Upper lobe of left lung (tissue), 6 donors: ENCODE measurements at regions not wholly inside any gene's neighbourhood (a gene's known extent, or its start where the extent isn't known, plus 50 kb on each side); places are given as distances from the start of the nearest gene placed in this dataset.
A peak's percentile ranks its signal among the peaks of the same experiment; 100 is the strongest.

Experiments
- ATAC-seq, 2 donors: fragments of 200-7000 bp; cut with Tn5 transposase; one replicate each; pipeline ENCODE4 v1.9.1; 2022; ENCODE audit warnings: mild to moderate bottlenecking in 2 of 2, moderate library complexity in 2 of 2; ENCODE audit not compliant: low FRiP score in 2 of 2
- DNase-seq, 2 donors: peaks; one replicate each; pipeline ENCODE4 v3.0.0-alpha.2; 2019 to 2020
- H3K27ac ChIP-seq, 4 donors: fragments of 200-600 bp; sonication (generic); one replicate each; pipeline ENCODE4 v1.5.1; 2016 to 2019
- H3K27me3 ChIP-seq, 4 donors: fragments of 200-600 bp; sonication (generic); one replicate each; pipeline ENCODE4 v1.5.1; 2017 to 2019
- H3K36me3 ChIP-seq, 4 donors: fragments of 200-600 bp; sonication (generic); one replicate each; pipeline ENCODE4 v1.5.1; 2016 to 2019
- H3K4me1 ChIP-seq, 4 donors: fragments of 200-600 bp; sonication (generic); one replicate each; pipeline ENCODE4 v1.5.1; 2018 to 2019
- H3K4me3 ChIP-seq, 4 donors: fragments of 200-600 bp; sonication (generic); one replicate each; pipeline ENCODE4 v1.5.1; 2017 to 2019; ENCODE audit warnings: mild to moderate bottlenecking in 2 of 4, moderate library complexity in 1 of 4
- H3K9me3 ChIP-seq, 4 donors: fragments of 200-600 bp; sonication (generic); one replicate each; pipeline ENCODE4 v1.5.1; 2018 to 2019
- CTCF ChIP-seq, 6 experiments: fragments of 450-650 bp in 4 of 6; fragments of 200-600 bp in 2 of 6; sonication (generic) in 2 of 6; IDR thresholded peaks; one replicate each; pipeline ENCODE4 v1.5.1; 2016 to 2019; ENCODE audit warnings: antibody characterized with exemption in 6 of 6
- EP300 ChIP-seq, 4 donors: sonication (generic); formaldehyde crosslinking; IDR thresholded peaks; one replicate each; pipeline ENCODE4 v1.5.1; 2017; ENCODE audit warnings: antibody characterized with exemption in 4 of 4, control low read depth in 2 of 4
- POLR2A ChIP-seq, 4 donors: fragments of 450-650 bp; IDR thresholded peaks; one replicate each; pipeline ENCODE4 v1.5.1; 2016 to 2017; ENCODE audit warnings: antibody characterized with exemption in 4 of 4, mild to moderate bottlenecking in 2 of 4
- POLR2AphosphoS5 ChIP-seq, 2 donors: sonication (generic); formaldehyde crosslinking; IDR thresholded peaks; one replicate each; pipeline ENCODE4 v1.5.1; 2017; ENCODE audit warnings: antibody characterized with exemption in 2 of 2
- WGBS, 2 donors: methylation state at CpG; one replicate each; pipeline ENCODE4 v1.1.5; 2017 to 2018; 5-methylcytosine and 5-hydroxymethylcytosine counted together
- donor health status: DM: no; HTN: no; CAD: no; lungs with moderate emphysema.
- donor health status: DM: no; HTN: yes; CAD: no; lungs with severe emphysema.

DNA sequence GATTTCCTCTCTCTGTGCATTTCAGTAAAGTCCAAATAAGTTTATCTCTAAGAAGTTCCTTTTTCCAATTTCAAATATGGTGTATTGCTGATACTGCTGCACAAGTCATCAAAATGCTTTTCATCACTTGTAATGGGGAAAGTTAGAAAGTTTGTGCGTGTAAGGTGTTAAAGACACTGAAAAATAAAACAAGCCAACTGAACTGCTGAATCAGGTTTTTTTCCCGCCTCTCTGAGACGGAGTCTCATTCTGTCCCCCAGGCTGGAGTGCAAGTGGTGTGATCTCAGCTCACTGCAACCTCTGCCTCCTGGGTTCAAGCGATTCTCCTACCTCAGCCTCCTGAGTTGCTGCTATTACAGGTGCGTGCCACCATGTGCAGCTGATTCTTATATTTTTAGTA, 400.9 kb downstream of the LRRC70 start:
- TF ChIP-seq POLR2AphosphoS5 (IDR thresholded peaks at IDR 0.05) (no peak), EP300 (IDR thresholded peaks at IDR 0.05) (no peak), CTCF (IDR thresholded peaks at IDR 0.05) (no peak), POLR2A (IDR thresholded peaks at IDR 0.05) (no peak)
- DNase-seq (no peak), ATAC-seq (no peak)
- Histone ChIP-seq H3K4me1 (no peaks in the 10 kb centered on the region), H3K27me3 (no peaks in the 10 kb centered on the region), H3K9me3 (no peaks in the 10 kb centered on the region), H3K27ac (no peak overlapping the region), H3K36me3 (no peaks in the 10 kb centered on the region), H3K4me3 (no peak overlapping the region)
- WGBS, 2 donors = 89 to 92% methylated on average over 5 of the region's 5 CpGs

DNA sequence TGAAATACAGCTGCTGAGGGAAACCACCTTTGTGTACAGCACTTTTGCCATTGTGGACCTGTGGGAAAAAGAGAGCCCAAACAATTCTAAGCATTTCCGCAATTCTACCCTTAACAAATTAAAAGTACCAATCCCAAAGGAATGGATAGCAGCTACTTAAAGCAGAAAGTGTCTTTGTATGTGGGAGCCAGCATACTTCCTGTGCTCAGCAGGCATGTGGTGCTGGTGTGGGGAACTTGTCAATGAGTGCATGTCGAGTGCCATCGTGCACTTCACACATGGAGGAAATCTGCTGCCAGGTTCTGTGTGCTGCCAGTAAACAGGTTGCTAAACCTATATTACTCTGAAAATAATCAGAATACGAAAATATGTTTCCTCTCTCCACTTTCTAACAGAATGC, 399.0 kb downstream of the LRRC70 start:
- H3K4me3 ChIP-seq = no peak overlapping the region
- H3K9me3 ChIP-seq = no peaks in the 10 kb centered on the region
- H3K27ac ChIP-seq = no peak overlapping the region
- ATAC-seq (peak in 1 of 2 donors; percentile 51), DNase-seq (peak in 1 of 2 donors; percentile 44)
- no peaks in the 10 kb centered on the region for H3K36me3 ChIP-seq
- TF ChIP-seq POLR2AphosphoS5 (IDR thresholded peaks at IDR 0.05) (no peak), EP300 (IDR thresholded peaks at IDR 0.05) (no peak), POLR2A (IDR thresholded peaks at IDR 0.05) (no peak), CTCF (IDR thresholded peaks at IDR 0.05) (no peak)
- no peaks in the 10 kb centered on the region for H3K27me3 ChIP-seq
- 31 to 39% methylated on average over 4 of the region's 4 CpGs for WGBS, 2 donors
- no peaks in the 10 kb centered on the region for H3K4me1 ChIP-seq

GRCh38 chr5:62974623-62975022, 396.0 kb downstream of the LRRC70 start:
- Histone ChIP-seq H3K4me1 (no peaks in the 10 kb centered on the region), H3K4me3 (no peak overlapping the region), H3K27me3 (no peaks in the 10 kb centered on the region), H3K36me3 (no peaks in the 10 kb centered on the region), H3K9me3 (no peaks in the 10 kb centered on the region), H3K27ac (no peak overlapping the region)
- TF ChIP-seq POLR2AphosphoS5 (IDR thresholded peaks at IDR 0.05) (no peak), POLR2A (IDR thresholded peaks at IDR 0.05) (no peak), EP300 (IDR thresholded peaks at IDR 0.05) (no peak), CTCF (IDR thresholded peaks at IDR 0.05) (no peak)
- ATAC-seq = no peak
- WGBS, 2 donors = 56 to 69% methylated on average over 3 of the region's 3 CpGs
- DNase-seq = no peak

GRCh38 chr5:62969409-62970120, 390.9 kb downstream of the LRRC70 start:
- TF ChIP-seq POLR2AphosphoS5 (IDR thresholded peaks at IDR 0.05) (no peak), POLR2A (IDR thresholded peaks at IDR 0.05) (no peak), CTCF (IDR thresholded peaks at IDR 0.05) (no peak), EP300 (IDR thresholded peaks at IDR 0.05) (no peak)
- Histone ChIP-seq H3K36me3 (no peaks in the 10 kb centered on the region), H3K27ac (no peak overlapping the region), H3K9me3 (peaks cover 0 to 14% (median 13%) of the 10 kb centered on the region in 4 donors), H3K4me3 (no peak overlapping the region), H3K4me1 (no peaks in the 10 kb centered on the region), H3K27me3 (no peaks in the 10 kb centered on the region)
- ATAC-seq = no peak
- WGBS, 2 donors = 89 to 90% methylated on average over 9 to 10 of the region's 10 CpGs
- DNase-seq = no peak

GRCh38 chr5:62964428-62964827, 385.8 kb downstream of the LRRC70 start:
- Histone ChIP-seq H3K4me3 (no peak overlapping the region), H3K27ac (no peak overlapping the region), H3K27me3 (no peaks in the 10 kb centered on the region), H3K9me3 (peaks cover 0 to 25% (median 20%) of the 10 kb centered on the region in 4 donors), H3K4me1 (no peaks in the 10 kb centered on the region), H3K36me3 (no peaks in the 10 kb centered on the region)
- no peak for DNase-seq
- no peak for TF ChIP-seq EP300 (IDR thresholded peaks at IDR 0.05)
- no peak for TF ChIP-seq POLR2A (IDR thresholded peaks at IDR 0.05)
- no peak for TF ChIP-seq CTCF (IDR thresholded peaks at IDR 0.05)
- no peak for TF ChIP-seq POLR2AphosphoS5 (IDR thresholded peaks at IDR 0.05)
- no peak for ATAC-seq
